Caco-2 (cell line): ENCODE measurements at regions not wholly inside any gene's neighbourhood (a gene's known extent, or its start where the extent isn't known, plus 50 kb on each side); places are given as distances from the start of the nearest gene placed in this dataset.

ENCODE experiments used
- BruUV-seq: library from RNA; stranded (reverse); fragments of 400-500 nt; replicated peaks from 2 replicates; lab custom pipeline; 2021; lab: Mats Ljungman, UMichigan
- CTCF ChIA-PET: fragments of 300-600 bp; sonication (Branson Sonifier 250); formaldehyde crosslinking; loops from one replicate; lab custom pipeline; 2022; ENCODE audit warnings: antibody characterized with exemption; lab: Charles Lee
- POLR2A ChIA-PET: fragments of 300-600 bp; sonication (Branson Sonifier 250); formaldehyde crosslinking; loops from one replicate; lab custom pipeline; 2022; ENCODE audit warnings: antibody characterized with exemption; lab: Charles Lee
- DNase-seq, 2 experiments: peaks; one replicate each; pipeline versions ENCODE4 v3.0.0 to v3.0.0-alpha.2; 2020 to 2022
- H3K27me3 ChIP-seq: replicated peaks from 2 replicates; pipeline ENCODE4 v1.6.0; 2011; ENCODE audit warnings: low read length; ENCODE audit not compliant: control insufficient read depth, insufficient read depth
- H3K36me3 ChIP-seq: 2 replicates; pipeline ENCODE4 v1.5.1; 2011; ENCODE audit warnings: low read length; ENCODE audit not compliant: control insufficient read depth, insufficient read depth
- H3K4me1 ChIP-seq: fragments of 250-450 bp; sonication (Bioruptor Pico); 2 replicates; pipeline ENCODE4 v1.5.1; 2020; ENCODE audit warnings: mild to moderate bottlenecking
- H3K4me3 ChIP-seq: 2 replicates; pipeline ENCODE4 v1.5.1; 2011; ENCODE audit warnings: low read depth, mild to moderate bottlenecking, control low read depth, low read length
- H3K9me3 ChIP-seq: fragments of 250-450 bp; sonication (Bioruptor Pico); 2 replicates; pipeline ENCODE4 v1.5.1; 2020; ENCODE audit warnings: mild to moderate bottlenecking, moderate library complexity
- H3K27ac Mint-ChIP-seq: one replicate; pipeline ENCODE4 v1.8.0; 2022; ENCODE audit warnings: mixed read lengths; ENCODE audit not compliant: unreplicated experiment
- H3K27me3 Mint-ChIP-seq: one replicate; pipeline ENCODE4 v1.8.0; 2022; ENCODE audit warnings: mixed read lengths; ENCODE audit not compliant: insufficient read depth, unreplicated experiment
- H3K36me3 Mint-ChIP-seq: one replicate; pipeline ENCODE4 v1.8.0; 2022; ENCODE audit warnings: mild to moderate bottlenecking, mixed read lengths; ENCODE audit not compliant: insufficient read depth, unreplicated experiment
- H3K4me1 Mint-ChIP-seq: one replicate; pipeline ENCODE4 v1.8.0; 2022; ENCODE audit warnings: low read depth, mixed read lengths; ENCODE audit not compliant: unreplicated experiment
- H3K4me3 Mint-ChIP-seq: one replicate; pipeline ENCODE4 v1.8.0; 2022; ENCODE audit warnings: mild to moderate bottlenecking, moderate library complexity, mixed read lengths; ENCODE audit not compliant: unreplicated experiment
- H3K9me3 Mint-ChIP-seq: one replicate; pipeline ENCODE4 v1.8.0; 2022; ENCODE audit warnings: mixed read lengths; ENCODE audit not compliant: unreplicated experiment
- CTCF ChIP-seq, 2 experiments: fragments of 200-600 bp in 1 of 2; IDR thresholded peaks; 1 replicate in 1 of 2; 2 replicates in 1 of 2; pipeline versions ENCODE4 v1.5.1 to v1.8.0; 2011 to 2022; ENCODE audit warnings: antibody characterized with exemption in 1 of 2, control low read depth in 1 of 2, inconsistent platforms in 1 of 2, low read depth in 1 of 2, low read length in 1 of 2, mild to moderate bottlenecking in 1 of 2, moderate library complexity in 1 of 2; ENCODE audit not compliant: insufficient read depth in 1 of 2, severe bottlenecking in 1 of 2, unreplicated experiment in 1 of 2
- intact Hi-C: fragments of 100-400 bp; cut with micrococcal nuclease; formaldehyde crosslinking; loops from one replicate; pipeline ENCODE4 v1.10.0; 2022; ENCODE audit not compliant: unreplicated experiment

GRCh38 chr14:51538973-51539372 lies 112.7 kb upstream of the FRMD6 start:
- peak overlapping the region; percentile 76 for H3K27ac Mint-ChIP-seq
- H3K4me1 ChIP-seq = peaks cover 29% of the 10 kb centered on the region
- intact Hi-C loops = no loop called here
- H3K9me3 Mint-ChIP-seq = peaks cover 11% of the 10 kb centered on the region
- no peaks in the 10 kb centered on the region for H3K27me3 ChIP-seq
- no peaks in the 10 kb centered on the region for H3K36me3 ChIP-seq
- CTCF ChIA-PET = no interaction called here
- 0 out of 2 replicates have a peak, but pooled peaks cover 3% of the 10 kb centered on the region for H3K9me3 ChIP-seq
- TF ChIP-seq CTCF (IDR thresholded peaks at IDR 0.05; ENCODE audit: insufficient read depth in 1 of 2, low read depth in 1 of 2, low read length in 1 of 2, severe bottlenecking in 1 of 2, unreplicated experiment in 1 of 2) = no peak
- H3K36me3 Mint-ChIP-seq = no peaks in the 10 kb centered on the region
- H3K4me3 Mint-ChIP-seq = no peak overlapping the region
- no peak for DNase-seq
- peaks cover 43% of the 10 kb centered on the region for H3K4me1 Mint-ChIP-seq
- POLR2A ChIA-PET = no interaction called here
- no peaks in the 10 kb centered on the region for H3K27me3 Mint-ChIP-seq
- H3K4me3 ChIP-seq = no peak overlapping the region
- no TSS peak for BruUV-seq

GRCh38 chr14:51539571-51540037 lies 112.1 kb upstream of the FRMD6 start:
- no peak for DNase-seq
- Histone ChIP-seq H3K36me3 (no peaks in the 10 kb centered on the region), H3K9me3 (0 out of 2 replicates have a peak, but pooled peaks cover 3% of the 10 kb centered on the region), H3K4me1 (peaks cover 29% of the 10 kb centered on the region), H3K27me3 (no peaks in the 10 kb centered on the region), H3K4me3 (no peak overlapping the region)
- ChIA-PET CTCF (no interaction called here), POLR2A (no interaction called here)
- intact Hi-C loops = no loop called here
- peaks cover 37% of the 10 kb centered on the region for H3K4me1 Mint-ChIP-seq
- no peaks in the 10 kb centered on the region for H3K27me3 Mint-ChIP-seq
- H3K27ac Mint-ChIP-seq = peak overlapping the region; percentile 76
- no peak for TF ChIP-seq CTCF (IDR thresholded peaks at IDR 0.05; ENCODE audit: insufficient read depth in 1 of 2, low read depth in 1 of 2, low read length in 1 of 2, severe bottlenecking in 1 of 2, unreplicated experiment in 1 of 2)
- no peaks in the 10 kb centered on the region for H3K36me3 Mint-ChIP-seq
- H3K9me3 Mint-ChIP-seq = peaks cover 11% of the 10 kb centered on the region
- H3K4me3 Mint-ChIP-seq = no peak overlapping the region
- BruUV-seq = no TSS peak

GRCh38 chr14:51540364-51540763 lies 111.3 kb upstream of the FRMD6 start:
- ChIA-PET CTCF (no interaction called here), POLR2A (no interaction called here)
- Histone ChIP-seq H3K36me3 (no peaks in the 10 kb centered on the region), H3K27me3 (no peaks in the 10 kb centered on the region), H3K9me3 (0 out of 2 replicates have a peak, but pooled peaks cover 2% of the 10 kb centered on the region), H3K4me1 (peaks cover 37% of the 10 kb centered on the region), H3K4me3 (no peak overlapping the region)
- DNase-seq = no peak
- peaks cover 35% of the 10 kb centered on the region for H3K4me1 Mint-ChIP-seq
- no TSS peak for BruUV-seq
- no peaks in the 10 kb centered on the region for H3K36me3 Mint-ChIP-seq
- TF ChIP-seq CTCF (IDR thresholded peaks at IDR 0.05; ENCODE audit: insufficient read depth in 1 of 2, low read depth in 1 of 2, low read length in 1 of 2, severe bottlenecking in 1 of 2, unreplicated experiment in 1 of 2) = no peak
- H3K9me3 Mint-ChIP-seq = peaks cover 11% of the 10 kb centered on the region
- H3K4me3 Mint-ChIP-seq = no peak overlapping the region
- peak overlapping the region; percentile 76 for H3K27ac Mint-ChIP-seq
- no peaks in the 10 kb centered on the region for H3K27me3 Mint-ChIP-seq
- intact Hi-C loops = no loop called here
